AG04450 (cell line): ENCODE measurements at regions not wholly inside any gene's neighbourhood (a gene's known extent, or its start where the extent isn't known, plus 50 kb on each side); places are given as distances from the start of the nearest gene placed in this dataset.

Experiments
- CTCF ChIA-PET: fragments of 300-600, 350-600 bp; formaldehyde crosslinking; extraction: SDS; loops from one replicate; lab custom pipeline; 2022; ENCODE audit warnings: antibody characterized with exemption, inconsistent platforms; lab: Charles Lee
- POLR2A ChIA-PET: fragments of 350-600 bp; formaldehyde crosslinking; extraction: SDS; loops from one replicate; lab custom pipeline; 2021; ENCODE audit warnings: antibody characterized with exemption, inconsistent platforms; lab: Yijun Ruan, JAX
- DNase-seq: peaks from one replicate; pipeline ENCODE4 v3.0.0-alpha.2; 2011; ENCODE audit warnings: low read depth, low spot score
- H3K27ac ChIP-seq: one replicate; pipeline ENCODE4 v1.5.1; 2012; ENCODE audit warnings: low read depth, low read length, control low read depth
- H3K27me3 ChIP-seq: one replicate; pipeline ENCODE4 v1.6.0; 2012; ENCODE audit warnings: low read length; ENCODE audit not compliant: control insufficient read depth, insufficient read depth
- H3K4me3 ChIP-seq: 2 replicates; pipeline ENCODE4 v1.5.1; 2011; ENCODE audit warnings: mild to moderate bottlenecking, low read depth, low read length, control low read depth
- H3K9me3 ChIP-seq: 2 replicates; pipeline ENCODE4 v1.5.1; 2012; ENCODE audit warnings: low read length; ENCODE audit not compliant: control insufficient read depth, insufficient read depth
- CTCF ChIP-seq: IDR thresholded peaks from 2 replicates; pipeline ENCODE4 v1.5.1; 2011; ENCODE audit warnings: low read depth, low read length, control low read depth, inconsistent platforms

- ChIA-PET CTCF (no interaction called here), POLR2A (no interaction called here)
- Histone ChIP-seq H3K27me3 (no peaks in the 10 kb centered on the region), H3K9me3 (peaks cover 44% of the 10 kb centered on the region), H3K27ac (no peak overlapping the region), H3K4me3 (no peak overlapping the region)
- DNase-seq, result no peak
- TF ChIP-seq CTCF, result no peak
These were observed 334.8 kb upstream of the SHH start for GRCh38 chr7:156147104-156147503.

GRCh38 chr7:156145996-156146395 lies 333.7 kb upstream of the SHH start:
- DNase-seq, result no peak
- no peak for TF ChIP-seq CTCF
- H3K4me3 ChIP-seq, result no peak overlapping the region
- CTCF ChIA-PET, result no interaction called here
- no peak overlapping the region for H3K27ac ChIP-seq
- POLR2A ChIA-PET, result no interaction called here
- peaks cover 44% of the 10 kb centered on the region for H3K9me3 ChIP-seq
- no peaks in the 10 kb centered on the region for H3K27me3 ChIP-seq

GRCh38 chr7:156145184-156145583 lies 332.9 kb upstream of the SHH start:
- no peak overlapping the region for H3K27ac ChIP-seq
- no peak for TF ChIP-seq CTCF
- H3K9me3 ChIP-seq, result peaks cover 46% of the 10 kb centered on the region
- ChIA-PET POLR2A (no interaction called here), CTCF (no interaction called here)
- H3K27me3 ChIP-seq, result no peaks in the 10 kb centered on the region
- no peak overlapping the region for H3K4me3 ChIP-seq
- DNase-seq, result no peak

GRCh38 chr7:156143683-156144082 lies 331.4 kb upstream of the SHH start:
- TF ChIP-seq CTCF, result no peak
- Histone ChIP-seq H3K27ac (no peak overlapping the region), H3K4me3 (no peak overlapping the region), H3K9me3 (peaks cover 42% of the 10 kb centered on the region), H3K27me3 (no peaks in the 10 kb centered on the region)
- DNase-seq, result no peak
- ChIA-PET POLR2A (no interaction called here), CTCF (no interaction called here)

- ChIA-PET POLR2A (no interaction called here), CTCF (no interaction called here)
- Histone ChIP-seq H3K27me3 (no peaks in the 10 kb centered on the region), H3K27ac (no peak overlapping the region), H3K9me3 (peaks cover 41% of the 10 kb centered on the region), H3K4me3 (no peak overlapping the region)
- TF ChIP-seq CTCF, result no peak
- DNase-seq, result no peak
These were observed 330.9 kb upstream of the SHH start for GRCh38 chr7:156143158-156143557.
